Gastroesophageal sphincter (tissue), 4 donors: ENCODE measurements at regions not wholly inside any gene's neighbourhood (a gene's known extent, or its start where the extent isn't known, plus 50 kb on each side); places are given as distances from the start of the nearest gene placed in this dataset.

Experiments
- ATAC-seq: fragments of 150-250 bp; one replicate; pipeline ENCODE4 v1.9.1; 2016; ENCODE audit warnings: mild to moderate bottlenecking, moderate library complexity
- H3K27ac ChIP-seq, 4 donors: fragments of 200-600 bp; sonication (generic) in 3 of 4; 1 replicate in 3 of 4; 2 replicates in 1 of 4; pipeline ENCODE4 v1.5.1; 2016 to 2019
- H3K27me3 ChIP-seq: fragments of 200-600 bp; sonication (generic); one replicate; pipeline ENCODE4 v1.5.1; 2019
- H3K36me3 ChIP-seq, 2 donors: fragments of 200-600 bp; sonication (generic); one replicate each; pipeline ENCODE4 v1.5.1; 2019; ENCODE audit warnings: control low read depth in 1 of 2
- H3K4me1 ChIP-seq, 3 donors: fragments of 200-600 bp; sonication (generic); 1 replicate in 2 of 3; 2 replicates in 1 of 3; pipeline ENCODE4 v1.5.1; 2016 to 2019; ENCODE audit warnings: control low read depth in 2 of 3
- H3K4me3 ChIP-seq, 2 donors: fragments of 200-600 bp; sonication (generic); one replicate each; pipeline ENCODE4 v1.5.1; 2019; ENCODE audit warnings: mild to moderate bottlenecking in 1 of 2, moderate library complexity in 1 of 2
- H3K9me3 ChIP-seq, 3 donors: fragments of 200-600 bp; sonication (generic); one replicate each; pipeline ENCODE4 v1.5.1; 2017 to 2019; ENCODE audit warnings: control low read depth in 2 of 3
- EP300 ChIP-seq: sonication (generic); formaldehyde crosslinking; IDR thresholded peaks from one replicate; pipeline ENCODE4 v1.6.1; 2017; ENCODE audit warnings: antibody characterized with exemption, mild to moderate bottlenecking
- POLR2A ChIP-seq, 2 donors: fragments of 450-650 bp; IDR thresholded peaks; one replicate each; pipeline ENCODE4 v1.6.1; 2017; ENCODE audit warnings: antibody characterized with exemption in 2 of 2, mild to moderate bottlenecking in 2 of 2, moderate library complexity in 1 of 2
- POLR2AphosphoS5 ChIP-seq: sonication (generic); formaldehyde crosslinking; IDR thresholded peaks from one replicate; pipeline ENCODE4 v1.6.1; 2017; ENCODE audit warnings: antibody characterized with exemption
- WGBS, 2 donors: methylation state at CpG; one replicate each; pipeline ENCODE4 v1.1.5; 2018; ENCODE audit warnings: low coverage in 1 of 2; 5-methylcytosine and 5-hydroxymethylcytosine counted together
- TF ChIP-seq, protein P1 (sequence below), 4 experiments: fragments of 200-600 bp in 2 of 4; fragments of 450-650 bp in 2 of 4; sonication (generic) in 1 of 4; IDR thresholded peaks; one replicate each; pipeline ENCODE4 v1.5.1; 2017 to 2019; ENCODE audit warnings: antibody characterized with exemption in 4 of 4, mild to moderate bottlenecking in 2 of 4, moderate library complexity in 2 of 4

GRCh38 chr12:59322473-59322872 is 273.4 kb upstream of the SLC16A7 start:
- WGBS, 2 donors = 40 to 46% methylated on average over 1 to 2 of the region's 2 CpGs
- TF ChIP-seq, protein P1, sequence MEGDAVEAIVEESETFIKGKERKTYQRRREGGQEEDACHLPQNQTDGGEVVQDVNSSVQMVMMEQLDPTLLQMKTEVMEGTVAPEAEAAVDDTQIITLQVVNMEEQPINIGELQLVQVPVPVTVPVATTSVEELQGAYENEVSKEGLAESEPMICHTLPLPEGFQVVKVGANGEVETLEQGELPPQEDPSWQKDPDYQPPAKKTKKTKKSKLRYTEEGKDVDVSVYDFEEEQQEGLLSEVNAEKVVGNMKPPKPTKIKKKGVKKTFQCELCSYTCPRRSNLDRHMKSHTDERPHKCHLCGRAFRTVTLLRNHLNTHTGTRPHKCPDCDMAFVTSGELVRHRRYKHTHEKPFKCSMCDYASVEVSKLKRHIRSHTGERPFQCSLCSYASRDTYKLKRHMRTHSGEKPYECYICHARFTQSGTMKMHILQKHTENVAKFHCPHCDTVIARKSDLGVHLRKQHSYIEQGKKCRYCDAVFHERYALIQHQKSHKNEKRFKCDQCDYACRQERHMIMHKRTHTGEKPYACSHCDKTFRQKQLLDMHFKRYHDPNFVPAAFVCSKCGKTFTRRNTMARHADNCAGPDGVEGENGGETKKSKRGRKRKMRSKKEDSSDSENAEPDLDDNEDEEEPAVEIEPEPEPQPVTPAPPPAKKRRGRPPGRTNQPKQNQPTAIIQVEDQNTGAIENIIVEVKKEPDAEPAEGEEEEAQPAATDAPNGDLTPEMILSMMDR (IDR thresholded peaks at IDR 0.05) = no peak
- TF ChIP-seq POLR2AphosphoS5 (no peak), EP300 (no peak)
- no peak for ATAC-seq
- Histone ChIP-seq H3K4me1 (no peaks in the 10 kb centered on the region), H3K4me3 (no peak overlapping the region), H3K27me3 (no peaks in the 10 kb centered on the region), H3K9me3 (no peaks in the 10 kb centered on the region), H3K36me3 (no peaks in the 10 kb centered on the region), H3K27ac (no peak overlapping the region)

DNA sequence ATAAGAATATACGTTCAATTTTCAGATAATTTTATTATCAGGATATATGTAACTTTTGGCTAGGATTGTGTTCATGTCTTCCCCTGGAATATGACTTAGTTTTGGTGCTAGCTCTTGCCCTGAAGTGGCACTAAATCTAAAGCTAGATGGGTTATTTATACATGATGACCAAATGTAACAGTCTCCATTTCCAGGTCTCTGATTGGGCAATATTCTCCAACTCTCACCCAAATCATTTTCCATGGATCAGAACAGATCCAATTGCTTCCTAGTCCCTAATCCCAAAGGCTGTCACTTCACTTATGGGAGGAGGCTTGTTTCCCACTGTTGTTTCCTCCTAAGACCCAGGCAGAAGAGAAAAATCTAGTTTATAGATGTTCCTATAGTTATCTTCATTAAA is 274.6 kb upstream of the SLC16A7 start:
- Histone ChIP-seq H3K36me3 (no peaks in the 10 kb centered on the region), H3K27ac (no peak overlapping the region), H3K4me1 (no peaks in the 10 kb centered on the region), H3K9me3 (no peaks in the 10 kb centered on the region), H3K4me3 (no peak overlapping the region), H3K27me3 (no peaks in the 10 kb centered on the region)
- TF ChIP-seq EP300 (no peak), POLR2AphosphoS5 (no peak), POLR2A (IDR thresholded peaks at IDR 0.05) (no peak)
- TF ChIP-seq, protein P1 (IDR thresholded peaks at IDR 0.05) = no peak
- WGBS, 2 donors = 88 to 100% methylated on average over 1 of the region's 1 CpG
- no peak for ATAC-seq

- no peak overlapping the region for H3K4me3 ChIP-seq
- no peaks in the 10 kb centered on the region for H3K9me3 ChIP-seq
- ATAC-seq = no peak
- 50 to 100% methylated on average over 1 of the region's 1 CpG for WGBS, 2 donors
- no peaks in the 10 kb centered on the region for H3K27me3 ChIP-seq
- H3K4me1 ChIP-seq = no peaks in the 10 kb centered on the region
- no peaks in the 10 kb centered on the region for H3K36me3 ChIP-seq
- no peak overlapping the region for H3K27ac ChIP-seq
- TF ChIP-seq EP300 (no peak), POLR2A (IDR thresholded peaks at IDR 0.05) (no peak), POLR2AphosphoS5 (no peak)
- TF ChIP-seq, protein P1 (IDR thresholded peaks at IDR 0.05) = no peak
Measured at GRCh38 chr12:59320112-59320511, 275.7 kb upstream of the SLC16A7 start.

DNA sequence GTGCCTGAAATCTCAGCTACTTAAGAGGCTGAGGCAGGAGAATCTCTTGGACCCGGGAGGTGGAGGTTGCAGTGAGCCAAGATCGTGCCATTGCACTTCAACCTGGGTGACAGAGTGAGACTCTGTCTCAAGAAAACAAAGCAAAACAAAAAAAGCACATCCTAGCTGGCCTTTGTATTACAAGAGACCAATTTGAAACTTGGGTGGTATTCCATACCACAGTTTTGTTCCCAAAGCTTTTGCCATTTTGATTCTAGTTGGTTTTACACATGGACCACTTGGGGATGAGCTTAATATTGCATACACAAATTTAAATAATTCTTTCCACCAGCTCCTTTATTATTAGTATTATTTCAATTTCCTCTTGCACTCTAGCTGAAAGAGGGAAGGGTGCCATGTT is 276.9 kb upstream of the SLC16A7 start:
- Histone ChIP-seq H3K9me3 (no peaks in the 10 kb centered on the region), H3K27me3 (no peaks in the 10 kb centered on the region), H3K27ac (no peak overlapping the region), H3K4me3 (no peak overlapping the region), H3K4me1 (no peaks in the 10 kb centered on the region), H3K36me3 (no peaks in the 10 kb centered on the region)
- TF ChIP-seq POLR2AphosphoS5 (no peak), EP300 (no peak), POLR2A (IDR thresholded peaks at IDR 0.05) (no peak)
- TF ChIP-seq, protein P1 (IDR thresholded peaks at IDR 0.05) = no peak
- no peak for ATAC-seq
- WGBS, 2 donors = 90% methylated on average over 2 of the region's 2 CpGs; no CpG with 5 or more reads in 1 of the 2 donors

DNA sequence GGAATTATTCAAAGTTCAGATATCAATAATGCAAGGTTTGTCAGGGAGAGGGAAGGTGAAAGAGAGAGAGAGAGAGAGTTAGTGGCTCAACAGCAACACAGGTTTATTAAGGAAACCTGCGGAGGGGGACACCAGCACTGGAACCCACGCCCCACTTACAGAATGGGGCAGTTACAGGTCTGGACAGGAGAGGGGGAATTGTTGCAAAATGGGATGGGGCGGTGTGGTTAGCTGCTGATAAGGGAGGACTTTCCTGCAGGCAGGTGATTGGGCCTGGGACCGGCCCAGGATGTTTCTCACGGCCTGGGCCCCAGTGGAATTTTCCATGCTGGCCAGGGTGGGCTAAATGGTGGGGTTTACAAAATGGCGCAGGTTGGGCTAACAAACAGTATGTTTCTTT is 278.2 kb upstream of the SLC16A7 start:
- Histone ChIP-seq H3K36me3 (no peaks in the 10 kb centered on the region), H3K9me3 (peaks cover 0 to 4% (median 0%) of the 10 kb centered on the region in 3 donors), H3K27ac (no peak overlapping the region), H3K4me1 (no peaks in the 10 kb centered on the region), H3K4me3 (no peak overlapping the region), H3K27me3 (no peaks in the 10 kb centered on the region)
- no peak for ATAC-seq
- 85 to 100% methylated on average over 1 to 6 of the region's 6 CpGs for WGBS, 2 donors
- TF ChIP-seq, protein P1 (IDR thresholded peaks at IDR 0.05) = no peak
- TF ChIP-seq POLR2AphosphoS5 (no peak), EP300 (no peak), POLR2A (IDR thresholded peaks at IDR 0.05) (no peak)
